H9 (cell line): ENCODE measurements at regions not wholly inside any gene's neighbourhood (a gene's known extent, or its start where the extent isn't known, plus 50 kb on each side); places are given as distances from the start of the nearest gene placed in this dataset.

Source experiments
- DNase-seq: peaks from one replicate; pipeline ENCODE4 v3.0.0-alpha.2; 2017
- H2AFZ ChIP-seq: one replicate; pipeline ENCODE4 v1.6.1; 2013; ENCODE audit warnings: mild to moderate bottlenecking, low read length, control low read depth, moderate library complexity
- H2AK5ac ChIP-seq: 2 replicates; pipeline ENCODE4 v1.6.1; 2013; ENCODE audit warnings: low read length, control low read depth, mixed read lengths; ENCODE audit not compliant: insufficient read length
- H2BK120ac ChIP-seq: one replicate; pipeline ENCODE4 v1.6.1; 2013; ENCODE audit warnings: low read depth, mild to moderate bottlenecking, low read length, control low read depth, inconsistent platforms; ENCODE audit not compliant: poor library complexity, severe bottlenecking
- H2BK12ac ChIP-seq: 2 replicates; pipeline ENCODE4 v1.6.1; 2013; ENCODE audit warnings: low read length, control low read depth, mixed read lengths, low read depth; ENCODE audit not compliant: insufficient read length
- H2BK15ac ChIP-seq: 2 replicates; pipeline ENCODE4 v1.6.1; 2013; ENCODE audit warnings: low read depth, low read length, control low read depth
- H2BK20ac ChIP-seq: one replicate; pipeline ENCODE4 v1.6.1; 2013; ENCODE audit warnings: low read depth, mild to moderate bottlenecking, low read length, control low read depth, inconsistent platforms; ENCODE audit not compliant: poor library complexity, severe bottlenecking
- H2BK5ac ChIP-seq: 2 replicates; pipeline ENCODE4 v1.6.1; 2013; ENCODE audit warnings: low read length, control low read depth, mixed read lengths; ENCODE audit not compliant: insufficient read length
- H3K14ac ChIP-seq: 2 replicates; pipeline ENCODE4 v1.6.1; 2013; ENCODE audit warnings: low read length, control low read depth; ENCODE audit not compliant: insufficient read depth
- H3K18ac ChIP-seq: 2 replicates; pipeline ENCODE4 v1.6.1; 2013; ENCODE audit warnings: low read depth, mild to moderate bottlenecking, mixed read lengths, low read length, control low read depth; ENCODE audit not compliant: insufficient read length
- H3K23ac ChIP-seq: 2 replicates; pipeline ENCODE4 v1.6.1; 2013; ENCODE audit warnings: low read length, control low read depth, mixed read lengths, low read depth; ENCODE audit not compliant: insufficient read length
- H3K23me2 ChIP-seq: 2 replicates; pipeline ENCODE4 v1.6.1; 2013; ENCODE audit warnings: low read depth, mild to moderate bottlenecking, mixed read lengths, low read length, control low read depth; ENCODE audit not compliant: insufficient read length, poor library complexity, severe bottlenecking
- H3K27ac ChIP-seq: 2 replicates; pipeline ENCODE4 v1.5.1; 2013; ENCODE audit warnings: low read length, control low read depth, mixed read lengths, low read depth; ENCODE audit not compliant: insufficient read length
- H3K27me3 ChIP-seq: 2 replicates; pipeline ENCODE4 v1.6.1; 2013; ENCODE audit warnings: low read length, control low read depth, inconsistent platforms; ENCODE audit not compliant: insufficient read depth
- H3K4ac ChIP-seq: 2 replicates; pipeline ENCODE4 v1.6.1; 2013; ENCODE audit warnings: low read depth, mild to moderate bottlenecking, control low read depth, inconsistent platforms, low read length, moderate library complexity
- H3K4me1 ChIP-seq: 2 replicates; pipeline ENCODE4 v1.6.1; 2013; ENCODE audit warnings: low read length, control low read depth, inconsistent platforms; ENCODE audit not compliant: insufficient read depth
- H3K4me2 ChIP-seq: 2 replicates; pipeline ENCODE4 v1.6.1; 2013; ENCODE audit warnings: low read length, control low read depth, mixed read lengths; ENCODE audit not compliant: insufficient read length, insufficient read depth
- H3K56ac ChIP-seq: 2 replicates; pipeline ENCODE4 v1.6.1; 2013; ENCODE audit warnings: low read depth, mild to moderate bottlenecking, mixed read lengths, low read length, control low read depth; ENCODE audit not compliant: insufficient read length
- H3K79me1 ChIP-seq: 2 replicates; pipeline ENCODE4 v1.6.1; 2013; ENCODE audit warnings: low read depth, mild to moderate bottlenecking, moderate library complexity, low read length, control low read depth, inconsistent platforms; ENCODE audit not compliant: insufficient read depth, poor library complexity, severe bottlenecking
- H3K79me2 ChIP-seq: 2 replicates; pipeline ENCODE4 v1.6.1; 2013; ENCODE audit warnings: low read length, control low read depth, inconsistent platforms; ENCODE audit not compliant: insufficient read depth
- H3K9ac ChIP-seq: 2 replicates; pipeline ENCODE4 v1.6.1; 2013; ENCODE audit warnings: low read length, control low read depth, mixed read lengths; ENCODE audit not compliant: insufficient read length; ENCODE audit errors: extremely low read depth
- H3K9me3 ChIP-seq: one replicate; pipeline ENCODE4 v1.6.1; 2013; ENCODE audit warnings: low read depth, low read length, inconsistent platforms; ENCODE audit not compliant: control insufficient read depth
- H3T11ph ChIP-seq: one replicate; pipeline ENCODE4 v1.6.1; 2013; ENCODE audit warnings: mild to moderate bottlenecking, low read length, control low read depth, inconsistent platforms
- H4K20me1 ChIP-seq: one replicate; pipeline ENCODE4 v1.6.1; 2013; ENCODE audit not compliant: control insufficient read depth, insufficient read length, insufficient read depth
- H4K5ac ChIP-seq: 2 replicates; pipeline ENCODE4 v1.6.1; 2013; ENCODE audit warnings: low read depth, mild to moderate bottlenecking, mixed read lengths, low read length, control low read depth; ENCODE audit not compliant: insufficient read length
- H4K8ac ChIP-seq: replicated peaks from 2 replicates; pipeline ENCODE4 v1.6.1; 2013; ENCODE audit warnings: low read length, control low read depth, mixed read lengths, low read depth; ENCODE audit not compliant: insufficient read length
- H4K91ac ChIP-seq: 2 replicates; pipeline ENCODE4 v1.6.1; 2013; ENCODE audit warnings: low read depth, mild to moderate bottlenecking, moderate library complexity, mixed read lengths, low read length, control low read depth; ENCODE audit not compliant: insufficient read length
- H3K27ac Mint-ChIP-seq, 3 experiments: 2 replicates in 2 of 3; 3 replicates in 1 of 3; pipeline ENCODE4 v1.8.0; 2020 to 2021; ENCODE audit warnings: mixed read lengths in 3 of 3, mild to moderate bottlenecking in 1 of 3, moderate library complexity in 1 of 3
- H3K27me3 Mint-ChIP-seq: 2 replicates; pipeline ENCODE4 v1.8.0; 2021; ENCODE audit warnings: low read depth, mild to moderate bottlenecking, moderate library complexity, mixed read lengths
- H3K36me3 Mint-ChIP-seq, 3 experiments: 2 replicates in 2 of 3; 3 replicates in 1 of 3; pipeline ENCODE4 v1.8.0; 2020 to 2021; ENCODE audit warnings: low read depth in 3 of 3, mixed read lengths in 3 of 3; ENCODE audit not compliant: insufficient read depth in 1 of 3
- H3K4me1 Mint-ChIP-seq, 2 experiments: 2 replicates each; pipeline ENCODE4 v1.8.0; 2020; ENCODE audit warnings: mixed read lengths in 2 of 2
- H3K4me3 Mint-ChIP-seq, 2 experiments: 2 replicates in 1 of 2; 3 replicates in 1 of 2; pipeline ENCODE4 v1.8.0; 2020 to 2021; ENCODE audit warnings: mild to moderate bottlenecking in 2 of 2, mixed read lengths in 2 of 2, moderate library complexity in 1 of 2
- H3K9me3 Mint-ChIP-seq, 2 experiments: 2 replicates in 1 of 2; 3 replicates in 1 of 2; pipeline ENCODE4 v1.8.0; 2020; ENCODE audit warnings: mild to moderate bottlenecking in 2 of 2, mixed read lengths in 2 of 2, moderate library complexity in 1 of 2
- CTCF ChIP-seq: fragments of 200-600 bp; sonication (generic); conservative IDR thresholded peaks from 3 replicates; pipeline ENCODE4 v1.8.0; 2021; ENCODE audit warnings: antibody characterized with exemption, mild to moderate bottlenecking
- WGBS: extraction: QIAGEN DNeasy Blood & Tissue Kit; methylation state at CpG from one replicate; pipeline ENCODE4 v1.1.7; 2013; ENCODE audit warnings: missing lambda C conversion rate, low lambda C conversion rate, mixed read lengths; ENCODE audit not compliant: insufficient read length; ENCODE audit errors: extremely low coverage; 5-methylcytosine and 5-hydroxymethylcytosine counted together

- Histone ChIP-seq H3K79me1 (no peaks in the 10 kb centered on the region), H3K23ac (no peak overlapping the region), H2BK12ac (no peak overlapping the region), H3K9ac (no peak overlapping the region), H3K9me3 (no peaks in the 10 kb centered on the region), H3K79me2 (no peaks in the 10 kb centered on the region), H4K8ac (no peak overlapping the region), H3K27me3 (no peaks in the 10 kb centered on the region), H3K27ac (no peak overlapping the region), H2BK20ac (no peak overlapping the region), H3T11ph (no peak overlapping the region), H2AFZ (no peak overlapping the region), H3K14ac (no peak overlapping the region), H2BK120ac (no peak overlapping the region), H3K56ac (no peak overlapping the region), H3K4me1 (peaks cover 17% of the 10 kb centered on the region), H4K91ac (no peak overlapping the region), H4K5ac (no peak overlapping the region), H3K23me2 (no peaks in the 10 kb centered on the region), H3K18ac (no peak overlapping the region), H2BK15ac (no peak overlapping the region), H3K4me2 (no peak overlapping the region), H2BK5ac (no peak overlapping the region), H3K4ac (no peak overlapping the region), H4K20me1 (no peaks in the 10 kb centered on the region), H2AK5ac (no peak overlapping the region)
- Mint-ChIP-seq H3K9me3 (no peaks in the 10 kb centered on the region), H3K4me3 (no peak overlapping the region), H3K36me3 (no peaks in the 10 kb centered on the region), H3K27me3 (no peaks in the 10 kb centered on the region), H3K27ac (no peak overlapping the region), H3K4me1 (peaks cover 36 to 43% of the 10 kb centered on the region in 2 experiments)
- no peak for TF ChIP-seq CTCF
- no peak for DNase-seq
- WGBS = no CpG with 5 or more reads among the region's 2 CpGs
Observed at GRCh38 chr7:25727876-25728275, 424.1 kb upstream of the NFE2L3 start.
